ENCODE measurements at regions not wholly inside any gene's neighbourhood (a gene's known extent, or its start where the extent isn't known, plus 50 kb on each side); places are given as distances from the start of the nearest gene placed in this dataset.
"Not testable (repeated sequence)": the region's sequence is repeated elsewhere in the genome, so short reads cannot be mapped to it uniquely, and the experiment has no call there.

DNA sequence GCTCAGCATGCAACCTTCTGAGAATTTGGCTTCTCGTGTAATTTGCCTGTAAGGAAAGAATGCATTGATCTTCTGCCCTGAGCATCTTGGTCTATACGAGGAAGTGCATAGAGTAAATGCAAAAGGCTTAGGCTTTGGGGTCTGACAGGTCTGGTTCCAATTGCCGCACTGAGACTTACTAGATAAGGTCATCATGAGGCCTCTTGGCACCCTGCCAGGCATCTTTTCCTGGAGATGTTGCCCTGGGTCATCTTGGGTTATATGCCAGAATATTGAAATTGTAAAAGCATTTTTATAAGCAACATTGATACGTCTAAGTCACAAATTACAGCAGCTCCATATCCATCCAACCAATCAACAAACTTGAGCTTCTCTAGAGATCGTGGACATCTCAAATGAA is 108.8 kb upstream of the WARS2 start:
- ChIA-PET CTCF (no interaction called here), POLR2A (no interaction called here)
- no peaks in the 10 kb centered on the region for H3K9me3 Mint-ChIP-seq

GRCh38 chr1:119250299-119250698 is 109.8 kb upstream of the WARS2 start:
- H3K27ac ChIP-seq (ENCODE audit: low read length), result no peak overlapping the region
- H3K36me3 ChIP-seq (ENCODE audit: control insufficient read depth in 2 of 2, extremely low read depth in 1 of 2, insufficient read depth in 1 of 2, low read length in 1 of 2), result no peaks in the 10 kb centered on the region
- no peaks in the 10 kb centered on the region for H3K9me3 ChIP-seq
- Mint-ChIP-seq H3K9me3 (no peaks in the 10 kb centered on the region), H3K4me3 (no peak overlapping the region), H3K4me1 (no peaks in the 10 kb centered on the region), H3K27ac (no peak overlapping the region), H3K27me3 (no peaks in the 10 kb centered on the region), H3K36me3 (no peaks in the 10 kb centered on the region)
- ChIA-PET POLR2A (no interaction called here), CTCF (no interaction called here)
- no peak overlapping the region for H3K4me3 ChIP-seq (ENCODE audit: control insufficient read depth in 1 of 2, extremely low read depth in 1 of 2, low read length in 1 of 2)
- ATAC-seq (replicated peaks in 1 of 4) (no peak), DNase-seq (no peak)
- 100% methylated on average over 1 of the region's 1 CpG for WGBS (ENCODE audit: insufficient coverage)
- H3K27me3 ChIP-seq (replicated peaks in 1 of 2; ENCODE audit: control insufficient read depth in 2 of 2, extremely low read depth in 1 of 2, insufficient read depth in 2 of 2, low read length in 1 of 2), result no peaks in the 10 kb centered on the region
- H3K4me1 ChIP-seq (ENCODE audit: control insufficient read depth in 1 of 2, extremely low read depth in 1 of 2, insufficient read depth in 2 of 2, low read length in 2 of 2), result no peaks in the 10 kb centered on the region

More for the DNA sequence above, 108.8 kb upstream of the WARS2 start:
- Mint-ChIP-seq H3K27me3 (no peaks in the 10 kb centered on the region), H3K4me1 (no peaks in the 10 kb centered on the region), H3K4me3 (no peak overlapping the region), H3K27ac (no peak overlapping the region), H3K36me3 (no peaks in the 10 kb centered on the region)
- ATAC-seq (replicated peaks in 1 of 4) (no peak), DNase-seq (no peak)
- no peak overlapping the region for H3K4me3 ChIP-seq (ENCODE audit: control insufficient read depth in 1 of 2, extremely low read depth in 1 of 2, low read length in 1 of 2)
- H3K27me3 ChIP-seq (replicated peaks in 1 of 2; ENCODE audit: control insufficient read depth in 2 of 2, extremely low read depth in 1 of 2, insufficient read depth in 2 of 2, low read length in 1 of 2), result no peaks in the 10 kb centered on the region
- no peaks in the 10 kb centered on the region for H3K36me3 ChIP-seq (ENCODE audit: control insufficient read depth in 2 of 2, extremely low read depth in 1 of 2, insufficient read depth in 1 of 2, low read length in 1 of 2)
- no peak overlapping the region for H3K27ac ChIP-seq (ENCODE audit: low read length)
- 100% methylated on average over 2 of the region's 5 CpGs for WGBS (ENCODE audit: insufficient coverage)
- H3K4me1 ChIP-seq (ENCODE audit: control insufficient read depth in 1 of 2, extremely low read depth in 1 of 2, insufficient read depth in 2 of 2, low read length in 2 of 2), result no peaks in the 10 kb centered on the region
- H3K9me3 ChIP-seq, result no peaks in the 10 kb centered on the region

- no peaks in the 10 kb centered on the region for H3K27me3 ChIP-seq (replicated peaks in 1 of 2; ENCODE audit: control insufficient read depth in 2 of 2, extremely low read depth in 1 of 2, insufficient read depth in 2 of 2, low read length in 1 of 2)
- 100% methylated on average over 2 of the region's 3 CpGs for WGBS (ENCODE audit: insufficient coverage)
- ChIA-PET POLR2A (no interaction called here), CTCF (no interaction called here)
- H3K9me3 ChIP-seq, result no peaks in the 10 kb centered on the region
- no peak overlapping the region for H3K4me3 ChIP-seq (ENCODE audit: control insufficient read depth in 1 of 2, extremely low read depth in 1 of 2, low read length in 1 of 2)
- Mint-ChIP-seq H3K4me1 (no peaks in the 10 kb centered on the region), H3K36me3 (no peaks in the 10 kb centered on the region), H3K27me3 (no peaks in the 10 kb centered on the region), H3K4me3 (no peak overlapping the region), H3K9me3 (no peaks in the 10 kb centered on the region), H3K27ac (no peak overlapping the region)
- H3K27ac ChIP-seq (ENCODE audit: low read length), result no peak overlapping the region
- no peaks in the 10 kb centered on the region for H3K4me1 ChIP-seq (ENCODE audit: control insufficient read depth in 1 of 2, extremely low read depth in 1 of 2, insufficient read depth in 2 of 2, low read length in 2 of 2)
- DNase-seq (no peak), ATAC-seq (replicated peaks in 1 of 4) (no peak)
- no peaks in the 10 kb centered on the region for H3K36me3 ChIP-seq (ENCODE audit: control insufficient read depth in 2 of 2, extremely low read depth in 1 of 2, insufficient read depth in 1 of 2, low read length in 1 of 2)
These were observed 111.3 kb upstream of the WARS2 start for GRCh38 chr1:119251751-119252150.

DNA sequence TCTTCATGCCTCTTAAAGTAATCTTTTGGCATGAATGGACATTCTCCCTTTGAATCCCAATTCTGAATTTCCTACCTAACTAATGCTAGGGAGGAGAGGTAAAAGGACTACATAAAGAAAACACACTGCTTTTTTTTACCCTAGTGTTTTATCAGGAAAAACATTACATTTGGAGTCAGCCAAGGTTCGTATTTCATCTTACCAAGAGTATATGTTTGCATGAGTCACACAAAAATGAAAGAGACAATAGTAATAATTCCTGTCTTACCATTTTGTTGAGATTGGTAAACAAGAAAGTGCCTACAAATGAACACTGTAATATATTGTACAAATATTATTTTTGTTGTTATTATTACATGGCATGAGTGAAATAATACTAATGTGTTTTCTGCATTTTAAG is 112.9 kb upstream of the WARS2 start:
- ChIA-PET POLR2A (no interaction called here), CTCF (no interaction called here)
- Mint-ChIP-seq H3K9me3 (peaks cover 0 to 6% (median 4%) of the 10 kb centered on the region in 3 donors), H3K27me3 (no peaks in the 10 kb centered on the region), H3K4me3 (no peak overlapping the region), H3K4me1 (no peaks in the 10 kb centered on the region), H3K27ac (no peak overlapping the region), H3K36me3 (peaks cover 4% of the 10 kb centered on the region)
- DNase-seq (no peak), ATAC-seq (replicated peaks in 1 of 4) (no peak)
- Histone ChIP-seq H3K27me3 (replicated peaks in 1 of 2; ENCODE audit: control insufficient read depth in 2 of 2, extremely low read depth in 1 of 2, insufficient read depth in 2 of 2, low read length in 1 of 2) (no peaks in the 10 kb centered on the region), H3K4me1 (ENCODE audit: control insufficient read depth in 1 of 2, extremely low read depth in 1 of 2, insufficient read depth in 2 of 2, low read length in 2 of 2) (no peaks in the 10 kb centered on the region), H3K4me3 (ENCODE audit: control insufficient read depth in 1 of 2, extremely low read depth in 1 of 2, low read length in 1 of 2) (no peak overlapping the region), H3K9me3 (no peaks in the 10 kb centered on the region), H3K36me3 (ENCODE audit: control insufficient read depth in 2 of 2, extremely low read depth in 1 of 2, insufficient read depth in 1 of 2, low read length in 1 of 2) (no peaks in the 10 kb centered on the region), H3K27ac (ENCODE audit: low read length) (no peak overlapping the region)
- WGBS (ENCODE audit: insufficient coverage), result no CpG with 5 or more reads among the region's 1 CpG

- H3K9me3 ChIP-seq, result no peaks in the 10 kb centered on the region
- POLR2A ChIA-PET, result no interaction called here
- Mint-ChIP-seq H3K27ac (no peak overlapping the region), H3K27me3 (no peaks in the 10 kb centered on the region), H3K36me3 (peaks cover 4% of the 10 kb centered on the region), H3K4me3 (no peak overlapping the region), H3K9me3 (peaks cover 3 to 10% (median 8%) of the 10 kb centered on the region in 3 donors), H3K4me1 (no peaks in the 10 kb centered on the region)
- ATAC-seq (replicated peaks in 1 of 4) (no peak), DNase-seq (no peak)
- H3K27ac ChIP-seq (ENCODE audit: low read length), result no peak overlapping the region
- no peaks in the 10 kb centered on the region for H3K36me3 ChIP-seq (ENCODE audit: control insufficient read depth in 2 of 2, extremely low read depth in 1 of 2, insufficient read depth in 1 of 2, low read length in 1 of 2)
- 73% methylated on average over 2 of the region's 3 CpGs for WGBS (ENCODE audit: insufficient coverage)
- H3K27me3 ChIP-seq (replicated peaks in 1 of 2; ENCODE audit: control insufficient read depth in 2 of 2, extremely low read depth in 1 of 2, insufficient read depth in 2 of 2, low read length in 1 of 2), result no peaks in the 10 kb centered on the region
- H3K4me1 ChIP-seq (ENCODE audit: control insufficient read depth in 1 of 2, extremely low read depth in 1 of 2, insufficient read depth in 2 of 2, low read length in 2 of 2), result no peaks in the 10 kb centered on the region
- CTCF ChIA-PET, result no interaction called here
- no peak overlapping the region for H3K4me3 ChIP-seq (ENCODE audit: control insufficient read depth in 1 of 2, extremely low read depth in 1 of 2, low read length in 1 of 2)
These were observed 113.7 kb upstream of the WARS2 start for GRCh38 chr1:119254067-119254720.

GRCh38 chr1:119256089-119256488 is 112.5 kb upstream of the HAO2 start:
- H3K4me1 ChIP-seq (ENCODE audit: control insufficient read depth in 1 of 2, extremely low read depth in 1 of 2, insufficient read depth in 2 of 2, low read length in 2 of 2); CTCF ChIA-PET; H3K27me3 Mint-ChIP-seq; H3K36me3 ChIP-seq (ENCODE audit: control insufficient read depth in 2 of 2, extremely low read depth in 1 of 2, insufficient read depth in 1 of 2, low read length in 1 of 2); POLR2A ChIA-PET; H3K36me3 Mint-ChIP-seq; H3K27ac Mint-ChIP-seq; H3K27ac ChIP-seq (ENCODE audit: low read length); H3K4me1 Mint-ChIP-seq; DNase-seq; H3K9me3 ChIP-seq; ATAC-seq (replicated peaks in 1 of 4); H3K4me3 Mint-ChIP-seq; H3K4me3 ChIP-seq (ENCODE audit: control insufficient read depth in 1 of 2, extremely low read depth in 1 of 2, low read length in 1 of 2); H3K27me3 ChIP-seq (replicated peaks in 1 of 2; ENCODE audit: control insufficient read depth in 2 of 2, extremely low read depth in 1 of 2, insufficient read depth in 2 of 2, low read length in 1 of 2): not testable (repeated sequence)
- peaks cover 4 to 11% (median 9%) of the 10 kb centered on the region in 3 donors for H3K9me3 Mint-ChIP-seq
- no CpG with 5 or more reads among the region's 1 CpG for WGBS (ENCODE audit: insufficient coverage)

DNA sequence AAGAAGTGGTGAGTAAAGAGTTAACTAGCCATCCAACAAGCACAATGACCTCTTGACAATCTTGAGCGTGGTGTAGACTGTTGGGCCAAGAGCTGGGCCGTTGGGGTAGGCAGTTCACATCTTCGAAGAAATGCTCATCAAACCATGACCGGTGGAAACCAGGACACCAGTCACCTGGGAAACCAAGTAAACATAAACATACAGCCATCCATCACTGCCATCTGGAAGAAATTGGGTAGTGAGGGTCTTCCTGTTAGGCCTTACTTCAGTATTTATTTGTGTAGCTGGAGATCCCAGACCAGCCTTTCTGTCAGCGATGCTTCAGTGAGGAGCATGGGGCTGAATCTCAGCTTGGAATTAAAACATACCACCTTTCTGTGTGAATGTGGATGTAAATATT is 108.1 kb upstream of the HAO2 start:
- no peaks in the 10 kb centered on the region for H3K27me3 Mint-ChIP-seq
- ATAC-seq (replicated peaks in 1 of 4), result no peak
- Histone ChIP-seq H3K4me1 (ENCODE audit: control insufficient read depth in 1 of 2, extremely low read depth in 1 of 2, insufficient read depth in 2 of 2, low read length in 2 of 2) (no peaks in the 10 kb centered on the region), H3K4me3 (ENCODE audit: control insufficient read depth in 1 of 2, extremely low read depth in 1 of 2, low read length in 1 of 2) (no peak overlapping the region), H3K27ac (ENCODE audit: low read length) (no peak overlapping the region), H3K36me3 (ENCODE audit: control insufficient read depth in 2 of 2, extremely low read depth in 1 of 2, insufficient read depth in 1 of 2, low read length in 1 of 2) (no peaks in the 10 kb centered on the region), H3K27me3 (replicated peaks in 1 of 2; ENCODE audit: control insufficient read depth in 2 of 2, extremely low read depth in 1 of 2, insufficient read depth in 2 of 2, low read length in 1 of 2) (no peaks in the 10 kb centered on the region), H3K9me3 (no peaks in the 10 kb centered on the region)
- POLR2A ChIA-PET, result no interaction called here
- H3K4me1 Mint-ChIP-seq, result no peaks in the 10 kb centered on the region
- DNase-seq, result no peak
- no peak overlapping the region for H3K4me3 Mint-ChIP-seq
- H3K9me3 Mint-ChIP-seq, result peaks cover 4 to 11% (median 9%) of the 10 kb centered on the region in 3 donors
- no peak overlapping the region for H3K27ac Mint-ChIP-seq
- no CpG with 5 or more reads among the region's 5 CpGs for WGBS (ENCODE audit: insufficient coverage)
- H3K36me3 Mint-ChIP-seq, result peaks cover 4% of the 10 kb centered on the region
- CTCF ChIA-PET, result no interaction called here

Data from T-cell (primary cell).